Upper lobe of left lung (tissue), 6 donors: ENCODE measurements at regions not wholly inside any gene's neighbourhood (a gene's known extent, or its start where the extent isn't known, plus 50 kb on each side); places are given as distances from the start of the nearest gene placed in this dataset.
A peak's percentile ranks its signal among the peaks of the same experiment; 100 is the strongest.

Experiments used
- ATAC-seq, 2 donors: fragments of 200-7000 bp; cut with Tn5 transposase; one replicate each; pipeline ENCODE4 v1.9.1; 2022; ENCODE audit warnings: mild to moderate bottlenecking in 2 of 2, moderate library complexity in 2 of 2; ENCODE audit not compliant: low FRiP score in 2 of 2
- DNase-seq, 2 donors: peaks; one replicate each; pipeline ENCODE4 v3.0.0-alpha.2; 2019 to 2020
- H3K27ac ChIP-seq, 4 donors: fragments of 200-600 bp; sonication (generic); one replicate each; pipeline ENCODE4 v1.5.1; 2016 to 2019
- H3K27me3 ChIP-seq, 4 donors: fragments of 200-600 bp; sonication (generic); one replicate each; pipeline ENCODE4 v1.5.1; 2017 to 2019
- H3K36me3 ChIP-seq, 4 donors: fragments of 200-600 bp; sonication (generic); one replicate each; pipeline ENCODE4 v1.5.1; 2016 to 2019
- H3K4me1 ChIP-seq, 4 donors: fragments of 200-600 bp; sonication (generic); one replicate each; pipeline ENCODE4 v1.5.1; 2018 to 2019
- H3K4me3 ChIP-seq, 4 donors: fragments of 200-600 bp; sonication (generic); one replicate each; pipeline ENCODE4 v1.5.1; 2017 to 2019; ENCODE audit warnings: mild to moderate bottlenecking in 2 of 4, moderate library complexity in 1 of 4
- H3K9me3 ChIP-seq, 4 donors: fragments of 200-600 bp; sonication (generic); one replicate each; pipeline ENCODE4 v1.5.1; 2018 to 2019
- EP300 ChIP-seq, 4 donors: sonication (generic); formaldehyde crosslinking; IDR thresholded peaks; one replicate each; pipeline ENCODE4 v1.5.1; 2017; ENCODE audit warnings: antibody characterized with exemption in 4 of 4, control low read depth in 2 of 4
- POLR2A ChIP-seq, 4 donors: fragments of 450-650 bp; IDR thresholded peaks; one replicate each; pipeline ENCODE4 v1.5.1; 2016 to 2017; ENCODE audit warnings: antibody characterized with exemption in 4 of 4, mild to moderate bottlenecking in 2 of 4
- POLR2AphosphoS5 ChIP-seq, 2 donors: sonication (generic); formaldehyde crosslinking; IDR thresholded peaks; one replicate each; pipeline ENCODE4 v1.5.1; 2017; ENCODE audit warnings: antibody characterized with exemption in 2 of 2
- WGBS, 2 donors: methylation state at CpG; one replicate each; pipeline ENCODE4 v1.1.5; 2017 to 2018; 5-methylcytosine and 5-hydroxymethylcytosine counted together
- TF ChIP-seq, protein P1 (sequence below), 6 experiments: fragments of 450-650 bp in 4 of 6; fragments of 200-600 bp in 2 of 6; sonication (generic) in 2 of 6; IDR thresholded peaks; one replicate each; pipeline ENCODE4 v1.5.1; 2016 to 2019; ENCODE audit warnings: antibody characterized with exemption in 6 of 6
- donor health status: DM: no; HTN: no; CAD: no; lungs with moderate emphysema.
- donor health status: DM: no; HTN: yes; CAD: no; lungs with severe emphysema.

DNA sequence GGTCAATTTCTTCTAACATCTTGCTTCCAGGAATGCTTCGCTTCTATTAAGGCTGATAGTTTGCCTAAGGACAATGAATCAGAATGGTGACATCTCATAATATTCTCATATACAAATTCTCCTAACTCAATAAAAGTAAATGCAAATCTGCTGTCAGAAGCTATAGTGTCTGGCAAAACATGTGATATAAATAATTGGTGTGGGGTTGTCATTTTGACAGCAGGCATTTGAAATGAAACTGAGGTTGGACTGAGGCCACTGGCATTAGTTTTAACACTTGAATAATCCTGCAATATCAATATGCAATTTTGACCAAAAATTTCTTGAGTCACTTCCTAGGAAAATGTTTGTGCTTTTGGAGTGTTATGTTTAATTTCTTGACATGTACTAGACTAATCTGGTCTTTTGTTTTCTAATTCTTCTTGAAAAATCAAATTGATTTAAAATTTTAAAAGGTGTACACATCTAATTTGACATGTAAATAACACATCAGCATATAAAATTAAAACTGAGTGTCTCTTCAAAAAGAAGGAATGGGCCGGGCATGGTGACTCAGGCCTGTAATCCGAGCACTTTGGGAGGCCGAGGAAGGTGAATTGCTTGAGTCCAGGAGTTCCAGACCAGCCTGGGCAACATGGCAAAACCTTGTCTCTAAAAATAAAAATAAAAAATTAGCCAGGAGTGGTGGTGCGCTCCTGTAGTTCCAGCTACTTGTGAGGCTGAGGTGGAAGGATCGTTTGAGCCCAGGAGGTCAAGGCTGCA is 92.3 kb upstream of the BTG1 start:
- TF ChIP-seq EP300 (IDR thresholded peaks at IDR 0.05) = no peak
- no peak for TF ChIP-seq POLR2A (IDR thresholded peaks at IDR 0.05)
- TF ChIP-seq, protein P1, sequence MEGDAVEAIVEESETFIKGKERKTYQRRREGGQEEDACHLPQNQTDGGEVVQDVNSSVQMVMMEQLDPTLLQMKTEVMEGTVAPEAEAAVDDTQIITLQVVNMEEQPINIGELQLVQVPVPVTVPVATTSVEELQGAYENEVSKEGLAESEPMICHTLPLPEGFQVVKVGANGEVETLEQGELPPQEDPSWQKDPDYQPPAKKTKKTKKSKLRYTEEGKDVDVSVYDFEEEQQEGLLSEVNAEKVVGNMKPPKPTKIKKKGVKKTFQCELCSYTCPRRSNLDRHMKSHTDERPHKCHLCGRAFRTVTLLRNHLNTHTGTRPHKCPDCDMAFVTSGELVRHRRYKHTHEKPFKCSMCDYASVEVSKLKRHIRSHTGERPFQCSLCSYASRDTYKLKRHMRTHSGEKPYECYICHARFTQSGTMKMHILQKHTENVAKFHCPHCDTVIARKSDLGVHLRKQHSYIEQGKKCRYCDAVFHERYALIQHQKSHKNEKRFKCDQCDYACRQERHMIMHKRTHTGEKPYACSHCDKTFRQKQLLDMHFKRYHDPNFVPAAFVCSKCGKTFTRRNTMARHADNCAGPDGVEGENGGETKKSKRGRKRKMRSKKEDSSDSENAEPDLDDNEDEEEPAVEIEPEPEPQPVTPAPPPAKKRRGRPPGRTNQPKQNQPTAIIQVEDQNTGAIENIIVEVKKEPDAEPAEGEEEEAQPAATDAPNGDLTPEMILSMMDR (IDR thresholded peaks at IDR 0.05) = no peak
- no peak for TF ChIP-seq POLR2AphosphoS5 (IDR thresholded peaks at IDR 0.05)
- Histone ChIP-seq H3K4me3 (no peak overlapping the region), H3K9me3 (no peaks in the 10 kb centered on the region), H3K27ac (no peak overlapping the region), H3K36me3 (no peaks in the 10 kb centered on the region), H3K4me1 (peaks cover 0 to 8% (median 1%) of the 10 kb centered on the region in 4 donors), H3K27me3 (no peaks in the 10 kb centered on the region)
- WGBS, 2 donors = 91 to 95% methylated on average over 6 of the region's 6 CpGs
- ATAC-seq (no peak), DNase-seq (no peak)

DNA sequence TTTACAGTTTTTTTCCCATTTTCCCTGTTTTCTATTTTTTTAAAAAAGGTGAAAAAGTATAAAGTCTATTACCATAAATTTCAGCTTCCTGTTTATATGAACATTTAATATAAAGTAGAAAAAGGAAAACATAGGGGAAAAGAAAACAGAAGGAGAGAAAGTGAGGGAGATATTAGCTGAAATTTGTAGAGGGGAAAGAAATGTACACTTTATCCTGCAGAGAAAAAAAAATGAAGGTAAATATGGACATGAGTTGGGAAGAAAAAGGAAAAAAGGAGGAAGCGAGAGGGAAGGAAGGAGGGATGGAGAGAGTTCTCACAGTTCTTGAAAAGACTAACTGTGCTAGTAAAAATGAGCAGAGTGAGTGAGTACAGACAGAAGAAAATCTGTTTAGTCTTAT is 91.6 kb upstream of the BTG1 start:
- Histone ChIP-seq H3K27me3 (no peaks in the 10 kb centered on the region), H3K4me1 (peaks cover 0 to 8% (median under 1%) of the 10 kb centered on the region in 4 donors), H3K4me3 (no peak overlapping the region), H3K36me3 (no peaks in the 10 kb centered on the region), H3K27ac (no peak overlapping the region), H3K9me3 (no peaks in the 10 kb centered on the region)
- DNase-seq = no peak
- ATAC-seq = no peak
- WGBS, 2 donors = 95 to 96% methylated on average over 1 of the region's 1 CpG
- TF ChIP-seq, protein P1 (IDR thresholded peaks at IDR 0.05) = no peak
- TF ChIP-seq POLR2AphosphoS5 (IDR thresholded peaks at IDR 0.05) (no peak), POLR2A (IDR thresholded peaks at IDR 0.05) (no peak), EP300 (IDR thresholded peaks at IDR 0.05) (no peak)

DNA sequence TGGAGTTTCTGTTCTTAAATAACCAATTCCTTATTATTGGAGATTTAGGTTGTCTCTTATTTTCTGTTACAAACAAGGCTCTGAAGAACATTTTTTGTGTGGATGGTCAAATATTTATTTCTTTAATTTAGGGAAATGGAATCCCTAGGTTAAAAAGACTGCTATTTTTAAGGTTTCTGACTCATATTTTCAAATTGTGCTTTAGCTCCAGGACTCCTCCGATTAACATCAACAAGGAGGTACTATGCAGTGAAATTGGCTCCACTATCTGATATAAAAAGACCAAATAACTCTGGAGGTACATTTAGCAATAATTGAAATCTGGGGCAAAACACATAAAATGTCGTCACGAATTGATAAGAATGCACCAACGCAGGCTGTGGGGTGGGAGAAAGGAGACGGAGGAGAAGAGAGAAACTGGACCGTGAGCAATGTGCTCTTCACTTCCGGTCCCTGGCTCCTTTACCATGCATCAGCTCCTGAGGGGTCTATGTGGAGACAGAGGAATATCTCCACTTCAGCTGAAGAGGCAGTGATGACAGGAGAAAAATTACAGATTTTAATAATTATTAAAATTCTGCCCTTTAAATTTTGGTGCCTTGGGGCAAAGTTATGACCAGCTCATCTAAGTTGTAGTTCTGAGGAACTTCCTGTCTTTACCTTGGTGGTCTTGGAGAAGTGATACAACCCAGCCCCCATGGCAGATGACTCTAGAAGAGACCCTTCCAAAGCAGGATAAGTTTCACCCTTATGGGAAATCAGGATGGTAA is 90.2 kb upstream of the BTG1 start:
- DNase-seq (no peak), ATAC-seq (no peak)
- no peaks in the 10 kb centered on the region for H3K36me3 ChIP-seq
- H3K27ac ChIP-seq = no peak overlapping the region
- H3K27me3 ChIP-seq = no peaks in the 10 kb centered on the region
- H3K9me3 ChIP-seq = no peaks in the 10 kb centered on the region
- peaks cover 0 to 8% (median 2%) of the 10 kb centered on the region in 4 donors for H3K4me1 ChIP-seq
- 85 to 92% methylated on average over 7 of the region's 7 CpGs for WGBS, 2 donors
- TF ChIP-seq POLR2AphosphoS5 (IDR thresholded peaks at IDR 0.05) (no peak), POLR2A (IDR thresholded peaks at IDR 0.05) (no peak), EP300 (IDR thresholded peaks at IDR 0.05) (no peak)
- TF ChIP-seq, protein P1 (IDR thresholded peaks at IDR 0.05) = no peak
- H3K4me3 ChIP-seq = no peak overlapping the region

DNA sequence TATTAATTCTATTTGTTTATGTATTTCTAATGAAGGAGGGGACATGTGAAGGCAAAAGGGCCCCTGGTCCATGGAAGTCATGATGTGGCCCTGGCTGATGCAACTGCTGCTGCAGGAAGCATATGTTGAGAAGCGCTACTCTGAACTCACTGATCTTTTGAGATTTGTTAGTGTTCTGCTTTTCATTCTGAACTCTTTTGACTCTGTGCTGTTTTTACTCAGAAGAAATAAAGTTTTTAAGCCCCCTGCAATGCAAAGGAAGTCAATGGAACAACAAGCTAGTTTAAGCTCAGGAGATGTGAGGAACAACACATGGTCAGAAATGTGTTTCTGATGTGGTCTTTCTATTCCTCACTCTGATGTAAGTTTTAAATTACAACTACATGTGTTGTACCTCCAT is 88.9 kb upstream of the BTG1 start:
- TF ChIP-seq EP300 (IDR thresholded peaks at IDR 0.05) = no peak
- TF ChIP-seq POLR2AphosphoS5 (IDR thresholded peaks at IDR 0.05) = no peak
- TF ChIP-seq, protein P1 (IDR thresholded peaks at IDR 0.05) = no peak
- no peak for TF ChIP-seq POLR2A (IDR thresholded peaks at IDR 0.05)
- DNase-seq = peak in 1 of 2 donors; percentile 31
- H3K4me1 ChIP-seq = peaks cover 0 to 8% (median 2%) of the 10 kb centered on the region in 4 donors
- H3K27ac ChIP-seq = no peak overlapping the region
- 84 to 92% methylated on average over 1 of the region's 1 CpG for WGBS, 2 donors
- H3K4me3 ChIP-seq = no peak overlapping the region
- no peaks in the 10 kb centered on the region for H3K9me3 ChIP-seq
- no peaks in the 10 kb centered on the region for H3K27me3 ChIP-seq
- no peaks in the 10 kb centered on the region for H3K36me3 ChIP-seq
- ATAC-seq = no peak
